ENCODE measurements at regions not wholly inside any gene's neighbourhood (a gene's known extent, or its start where the extent isn't known, plus 50 kb on each side); places are given as distances from the start of the nearest gene placed in this dataset.

DNA sequence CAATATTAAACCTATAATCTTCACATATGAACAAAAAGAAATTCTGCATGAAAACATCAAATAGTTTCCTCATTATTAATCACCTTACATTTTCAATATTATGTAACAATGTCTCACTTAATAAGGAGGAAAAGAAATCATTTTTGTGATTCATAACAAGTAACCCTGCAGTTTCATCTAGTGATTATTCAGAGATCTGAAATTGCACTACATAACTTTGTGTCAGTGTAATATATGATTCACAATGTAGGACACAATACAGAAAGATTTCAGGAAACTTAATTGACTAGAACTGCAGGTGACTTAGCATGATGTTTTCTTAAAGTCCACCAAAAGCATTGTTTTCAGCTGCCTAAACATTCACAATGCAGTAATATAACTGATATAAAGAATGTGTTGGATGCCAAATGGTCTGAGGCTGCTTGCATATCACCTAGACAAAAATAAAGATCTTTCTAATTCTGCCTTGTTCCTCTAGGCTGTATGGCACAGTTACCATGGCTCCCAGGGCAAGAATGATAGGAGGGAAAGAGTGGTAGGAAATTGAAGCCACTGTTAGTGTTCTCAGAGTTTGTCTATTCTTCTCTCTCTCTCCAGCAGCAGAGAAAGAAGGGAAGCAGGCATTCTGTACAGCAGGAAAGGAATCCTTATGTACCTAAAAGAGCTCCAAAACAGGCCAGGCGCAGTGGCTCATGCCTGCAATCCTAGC lies 366.6 kb downstream of the FSIP2 start:
- ATAC-seq (ENCODE audit: insufficient read depth, low read depth) (no peak), DNase-seq (no peak)
- Histone ChIP-seq H3K27ac (ENCODE audit: low read length) (no peak overlapping the region), H3K4me3 (ENCODE audit: low read depth in 1 of 2, low read length in 2 of 2) (no peak overlapping the region), H3K36me3 (ENCODE audit: insufficient read depth, low read length) (no peaks in the 10 kb centered on the region), H3K4me2 (ENCODE audit: insufficient read depth, low read length) (no peak overlapping the region), H3K27me3 (ENCODE audit: insufficient read depth, low read length, poor library complexity) (no peaks in the 10 kb centered on the region), H3K9me3 (ENCODE audit: insufficient read depth, low read length, severe bottlenecking) (no peaks in the 10 kb centered on the region), H2AFZ (ENCODE audit: low read depth, low read length) (no peak overlapping the region), H3K79me2 (ENCODE audit: insufficient read depth, low read length) (no peaks in the 10 kb centered on the region), H3K4me1 (ENCODE audit: insufficient read depth, low read length) (no peaks in the 10 kb centered on the region), H4K20me1 (ENCODE audit: insufficient read depth, low read length) (no peaks in the 10 kb centered on the region), H3K9ac (ENCODE audit: low read depth, low read length) (no peak overlapping the region)
- TF ChIP-seq, protein P1, sequence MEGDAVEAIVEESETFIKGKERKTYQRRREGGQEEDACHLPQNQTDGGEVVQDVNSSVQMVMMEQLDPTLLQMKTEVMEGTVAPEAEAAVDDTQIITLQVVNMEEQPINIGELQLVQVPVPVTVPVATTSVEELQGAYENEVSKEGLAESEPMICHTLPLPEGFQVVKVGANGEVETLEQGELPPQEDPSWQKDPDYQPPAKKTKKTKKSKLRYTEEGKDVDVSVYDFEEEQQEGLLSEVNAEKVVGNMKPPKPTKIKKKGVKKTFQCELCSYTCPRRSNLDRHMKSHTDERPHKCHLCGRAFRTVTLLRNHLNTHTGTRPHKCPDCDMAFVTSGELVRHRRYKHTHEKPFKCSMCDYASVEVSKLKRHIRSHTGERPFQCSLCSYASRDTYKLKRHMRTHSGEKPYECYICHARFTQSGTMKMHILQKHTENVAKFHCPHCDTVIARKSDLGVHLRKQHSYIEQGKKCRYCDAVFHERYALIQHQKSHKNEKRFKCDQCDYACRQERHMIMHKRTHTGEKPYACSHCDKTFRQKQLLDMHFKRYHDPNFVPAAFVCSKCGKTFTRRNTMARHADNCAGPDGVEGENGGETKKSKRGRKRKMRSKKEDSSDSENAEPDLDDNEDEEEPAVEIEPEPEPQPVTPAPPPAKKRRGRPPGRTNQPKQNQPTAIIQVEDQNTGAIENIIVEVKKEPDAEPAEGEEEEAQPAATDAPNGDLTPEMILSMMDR (IDR thresholded peaks at IDR 0.05; ENCODE audit: borderline replicate concordance, extremely low read depth, low read length, poor library complexity, severe bottlenecking), result no peak
- TF ChIP-seq EZH2 (IDR thresholded peaks at IDR 0.05; ENCODE audit: borderline replicate concordance, low read depth, low read length, severe bottlenecking), result no peak

DNA sequence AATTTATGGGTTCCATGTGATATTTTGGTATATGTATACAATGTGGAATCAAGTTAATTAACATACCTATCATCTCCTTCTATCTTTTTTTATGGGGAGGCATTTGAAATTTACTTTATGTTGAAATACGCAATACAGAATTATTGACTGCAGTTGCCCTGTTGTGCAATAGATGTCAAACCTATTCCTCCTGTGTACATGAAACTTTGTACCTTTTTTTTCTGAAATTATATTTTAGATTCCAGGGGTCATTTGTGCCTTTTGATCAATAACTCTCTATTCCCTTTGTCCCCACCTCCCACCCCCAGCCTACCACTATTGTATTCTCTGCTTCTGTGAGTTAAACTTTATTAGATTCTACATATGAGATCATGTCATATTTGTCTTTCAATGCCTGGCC lies 369.9 kb downstream of the FSIP2 start:
- TF ChIP-seq EZH2 (IDR thresholded peaks at IDR 0.05; ENCODE audit: borderline replicate concordance, low read depth, low read length, severe bottlenecking), result no peak
- TF ChIP-seq, protein P1 (IDR thresholded peaks at IDR 0.05; ENCODE audit: borderline replicate concordance, extremely low read depth, low read length, poor library complexity, severe bottlenecking), result no peak
- ATAC-seq (ENCODE audit: insufficient read depth, low read depth), result no peak

DNA sequence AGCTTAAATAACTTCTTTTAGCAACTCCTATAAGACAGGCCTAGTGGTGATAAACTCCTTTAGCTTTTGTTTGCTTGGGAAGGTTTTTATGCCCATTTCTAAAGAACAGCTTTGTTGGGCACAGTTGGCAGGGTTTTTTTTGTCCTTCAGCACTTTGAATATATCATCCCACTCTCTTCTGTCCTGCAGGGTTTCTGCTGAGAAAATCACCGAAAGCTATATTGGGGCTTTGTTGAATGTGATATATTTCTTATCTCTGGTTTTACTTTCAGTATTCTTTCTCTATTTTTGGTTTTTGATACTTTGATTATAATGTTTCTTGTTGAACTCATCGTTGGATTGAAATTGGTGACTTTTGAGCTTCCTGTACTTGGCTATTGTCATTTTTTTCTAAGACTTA lies 372.8 kb upstream of the ZC3H15 start:
- H3K9ac ChIP-seq (ENCODE audit: low read depth, low read length), result no peak overlapping the region
- H3K4me1 ChIP-seq (ENCODE audit: insufficient read depth, low read length), result peaks cover 5% of the 10 kb centered on the region; the same call in 1 of the 2 replicates
- H3K27ac ChIP-seq (ENCODE audit: low read length), result no peak overlapping the region
- no peak overlapping the region for H3K4me3 ChIP-seq (ENCODE audit: low read depth in 1 of 2, low read length in 2 of 2)
- no peak for ATAC-seq (ENCODE audit: insufficient read depth, low read depth)
- no peaks in the 10 kb centered on the region for H3K79me2 ChIP-seq (ENCODE audit: insufficient read depth, low read length)
- TF ChIP-seq, protein P1 (IDR thresholded peaks at IDR 0.05; ENCODE audit: borderline replicate concordance, extremely low read depth, low read length, poor library complexity, severe bottlenecking), result no peak
- TF ChIP-seq EZH2 (IDR thresholded peaks at IDR 0.05; ENCODE audit: borderline replicate concordance, low read depth, low read length, severe bottlenecking), result no peak
- H4K20me1 ChIP-seq (ENCODE audit: insufficient read depth, low read length), result no peaks in the 10 kb centered on the region
- no peaks in the 10 kb centered on the region for H3K27me3 ChIP-seq (ENCODE audit: insufficient read depth, low read length, poor library complexity)
- no peak overlapping the region for H2AFZ ChIP-seq (ENCODE audit: low read depth, low read length)
- no peaks in the 10 kb centered on the region for H3K36me3 ChIP-seq (ENCODE audit: insufficient read depth, low read length)
- H3K4me2 ChIP-seq (ENCODE audit: insufficient read depth, low read length), result no peak overlapping the region
- no peak for DNase-seq
- no peaks in the 10 kb centered on the region for H3K9me3 ChIP-seq (ENCODE audit: insufficient read depth, low read length, severe bottlenecking)

More for the DNA sequence above, 369.9 kb downstream of the FSIP2 start:
- H3K4me2 ChIP-seq (ENCODE audit: insufficient read depth, low read length), result no peak overlapping the region
- H3K27me3 ChIP-seq (ENCODE audit: insufficient read depth, low read length, poor library complexity), result no peaks in the 10 kb centered on the region
- H3K9me3 ChIP-seq (ENCODE audit: insufficient read depth, low read length, severe bottlenecking), result no peaks in the 10 kb centered on the region
- H3K4me1 ChIP-seq (ENCODE audit: insufficient read depth, low read length), result no peaks in the 10 kb centered on the region
- H2AFZ ChIP-seq (ENCODE audit: low read depth, low read length), result no peak overlapping the region
- no peak overlapping the region for H3K27ac ChIP-seq (ENCODE audit: low read length)
- no peaks in the 10 kb centered on the region for H3K36me3 ChIP-seq (ENCODE audit: insufficient read depth, low read length)
- no peak overlapping the region for H3K4me3 ChIP-seq (ENCODE audit: low read depth in 1 of 2, low read length in 2 of 2)
- H4K20me1 ChIP-seq (ENCODE audit: insufficient read depth, low read length), result no peaks in the 10 kb centered on the region
- H3K79me2 ChIP-seq (ENCODE audit: insufficient read depth, low read length), result no peaks in the 10 kb centered on the region
- no peak for DNase-seq
- H3K9ac ChIP-seq (ENCODE audit: low read depth, low read length), result no peak overlapping the region

All from DND-41 (cell line).